ENCODE measurements at regions not wholly inside any gene's neighbourhood (a gene's known extent, or its start where the extent isn't known, plus 50 kb on each side); places are given as distances from the start of the nearest gene placed in this dataset.

DNA sequence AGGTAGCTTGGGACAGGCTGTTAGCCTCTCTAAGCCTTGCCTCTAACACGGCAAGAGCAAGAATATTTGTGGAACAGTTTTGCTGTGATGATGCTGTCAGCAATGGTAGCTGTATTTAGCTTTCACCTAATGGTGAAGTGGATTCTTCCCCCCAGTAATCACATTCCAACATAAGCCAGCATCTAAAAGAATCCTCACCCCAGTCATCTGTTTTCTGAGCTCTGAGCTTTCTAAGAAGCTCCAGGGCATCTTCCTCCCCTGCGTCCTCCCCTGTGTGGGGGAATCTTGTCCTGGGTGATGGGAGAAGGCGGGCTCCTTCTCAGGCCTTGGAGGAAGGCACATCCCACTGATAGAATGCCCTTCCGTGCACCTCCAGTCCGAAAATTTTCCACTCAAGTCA lies 367.6 kb downstream of the BRD1 start:
- TF ChIP-seq, protein P1, sequence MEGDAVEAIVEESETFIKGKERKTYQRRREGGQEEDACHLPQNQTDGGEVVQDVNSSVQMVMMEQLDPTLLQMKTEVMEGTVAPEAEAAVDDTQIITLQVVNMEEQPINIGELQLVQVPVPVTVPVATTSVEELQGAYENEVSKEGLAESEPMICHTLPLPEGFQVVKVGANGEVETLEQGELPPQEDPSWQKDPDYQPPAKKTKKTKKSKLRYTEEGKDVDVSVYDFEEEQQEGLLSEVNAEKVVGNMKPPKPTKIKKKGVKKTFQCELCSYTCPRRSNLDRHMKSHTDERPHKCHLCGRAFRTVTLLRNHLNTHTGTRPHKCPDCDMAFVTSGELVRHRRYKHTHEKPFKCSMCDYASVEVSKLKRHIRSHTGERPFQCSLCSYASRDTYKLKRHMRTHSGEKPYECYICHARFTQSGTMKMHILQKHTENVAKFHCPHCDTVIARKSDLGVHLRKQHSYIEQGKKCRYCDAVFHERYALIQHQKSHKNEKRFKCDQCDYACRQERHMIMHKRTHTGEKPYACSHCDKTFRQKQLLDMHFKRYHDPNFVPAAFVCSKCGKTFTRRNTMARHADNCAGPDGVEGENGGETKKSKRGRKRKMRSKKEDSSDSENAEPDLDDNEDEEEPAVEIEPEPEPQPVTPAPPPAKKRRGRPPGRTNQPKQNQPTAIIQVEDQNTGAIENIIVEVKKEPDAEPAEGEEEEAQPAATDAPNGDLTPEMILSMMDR (IDR thresholded peaks at IDR 0.05) = no peak
- TF ChIP-seq POLR2A (IDR thresholded peaks at IDR 0.05) = no peak

All from adrenal gland (tissue), 5 donors.